HG03159 (cell line): ENCODE measurements at regions not wholly inside any gene's neighbourhood (a gene's known extent, or its start where the extent isn't known, plus 50 kb on each side); places are given as distances from the start of the nearest gene placed in this dataset.
"Not testable (repeated sequence)": the region's sequence is repeated elsewhere in the genome, so short reads cannot be mapped to it uniquely, and the experiment has no call there.

Experiments used
- ATAC-seq: cut with Tn5 transposase; IDR thresholded peaks from one replicate; pipeline ENCODE4 v1.9.1; 2021; ENCODE audit warnings: mild to moderate bottlenecking, moderate library complexity; ENCODE audit not compliant: unreplicated experiment

GRCh38 chr2:78127424-78127823 lies 605.2 kb upstream of the LRRTM4 start:
- no peak for ATAC-seq

- ATAC-seq: no peak
Measured at GRCh38 chr2:78132391-78133370, 610.5 kb upstream of the LRRTM4 start.

GRCh38 chr2:78145395-78145996 lies 623.3 kb upstream of the LRRTM4 start:
- ATAC-seq: no peak

GRCh38 chr2:78145997-78146722 lies 624.0 kb upstream of the LRRTM4 start:
- no peak for ATAC-seq

- ATAC-seq: no peak
Measured at GRCh38 chr2:78147466-78147865, 625.3 kb upstream of the LRRTM4 start.

- ATAC-seq: no peak
Measured at GRCh38 chr2:78154586-78154985, 632.4 kb upstream of the LRRTM4 start.

- ATAC-seq: no peak
Measured at GRCh38 chr2:78162202-78162601, 640.0 kb upstream of the LRRTM4 start.

- not testable (repeated sequence) for ATAC-seq
Measured at GRCh38 chr2:78172157-78172556, 650.0 kb upstream of the LRRTM4 start.

GRCh38 chr2:78175645-78176044 lies 653.5 kb upstream of the LRRTM4 start:
- no peak for ATAC-seq

GRCh38 chr2:78201064-78201575 lies 678.9 kb upstream of the LRRTM4 start:
- ATAC-seq: no peak

- no peak for ATAC-seq
Measured at GRCh38 chr2:78202366-78202765, 680.2 kb upstream of the LRRTM4 start.

GRCh38 chr2:78202986-78203670 lies 681.0 kb upstream of the LRRTM4 start:
- no peak for ATAC-seq

GRCh38 chr2:78218066-78218465 lies 695.9 kb upstream of the LRRTM4 start:
- no peak for ATAC-seq

- ATAC-seq: no peak
Measured at GRCh38 chr2:78237704-78238103, 715.5 kb upstream of the LRRTM4 start.

GRCh38 chr2:78245394-78246135 lies 723.4 kb upstream of the LRRTM4 start:
- ATAC-seq: no peak

- no peak for ATAC-seq
Measured at GRCh38 chr2:78251708-78252107, 729.5 kb upstream of the LRRTM4 start.

GRCh38 chr2:78260861-78261260 lies 738.7 kb upstream of the LRRTM4 start:
- no peak for ATAC-seq

GRCh38 chr2:78261454-78261853 lies 739.3 kb upstream of the LRRTM4 start:
- ATAC-seq: no peak

- not testable (repeated sequence) for ATAC-seq
Measured at GRCh38 chr2:78262089-78262488, 739.9 kb upstream of the LRRTM4 start.
